Ishikawa (cell line): ENCODE measurements at regions not wholly inside any gene's neighbourhood (a gene's known extent, or its start where the extent isn't known, plus 50 kb on each side); places are given as distances from the start of the nearest gene placed in this dataset.

Source experiments
- EGR1 ChIP-seq: IDR thresholded peaks from 2 replicates; pipeline ENCODE4 v1.6.1; 2012
- EP300 ChIP-seq: IDR thresholded peaks from 2 replicates; pipeline ENCODE4 v1.6.1; 2012; ENCODE audit warnings: borderline replicate concordance
- RAD21 ChIP-seq: IDR thresholded peaks from 2 replicates; pipeline ENCODE4 v1.6.1; 2012; ENCODE audit warnings: low read depth
- REST ChIP-seq: IDR thresholded peaks from 2 replicates; pipeline ENCODE4 v1.6.1; 2012; ENCODE audit warnings: low read depth, mild to moderate bottlenecking
- TEAD4 ChIP-seq: IDR thresholded peaks from 2 replicates; pipeline ENCODE4 v1.6.1; 2012
- YY1 ChIP-seq: IDR thresholded peaks from 2 replicates; pipeline ENCODE4 v1.6.1; 2012; ENCODE audit warnings: low read depth
- TF ChIP-seq, protein P1 (sequence below): IDR thresholded peaks from 2 replicates; pipeline ENCODE4 v1.6.1; 2012

GRCh38 chrX:40177942-40178715 lies 80.4 kb upstream of the BCOR start:
- no peak for TF ChIP-seq YY1
- no peak for TF ChIP-seq EGR1
- no peak for TF ChIP-seq EP300
- TF ChIP-seq TEAD4, result no peak
- TF ChIP-seq RAD21, result no peak
- TF ChIP-seq, protein P1, sequence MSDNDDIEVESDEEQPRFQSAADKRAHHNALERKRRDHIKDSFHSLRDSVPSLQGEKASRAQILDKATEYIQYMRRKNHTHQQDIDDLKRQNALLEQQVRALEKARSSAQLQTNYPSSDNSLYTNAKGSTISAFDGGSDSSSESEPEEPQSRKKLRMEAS, result no peak
- TF ChIP-seq REST, result no peak
